GM21526 (cell line): ENCODE measurements at regions not wholly inside any gene's neighbourhood (a gene's known extent, or its start where the extent isn't known, plus 50 kb on each side); places are given as distances from the start of the nearest gene placed in this dataset.
"Not testable (repeated sequence)": the region's sequence is repeated elsewhere in the genome, so short reads cannot be mapped to it uniquely, and the experiment has no call there.

Source experiments
- ATAC-seq: cut with Tn5 transposase; IDR thresholded peaks from one replicate; pipeline ENCODE4 v1.9.1; 2021; ENCODE audit warnings: moderate library complexity; ENCODE audit not compliant: unreplicated experiment, low FRiP score

DNA sequence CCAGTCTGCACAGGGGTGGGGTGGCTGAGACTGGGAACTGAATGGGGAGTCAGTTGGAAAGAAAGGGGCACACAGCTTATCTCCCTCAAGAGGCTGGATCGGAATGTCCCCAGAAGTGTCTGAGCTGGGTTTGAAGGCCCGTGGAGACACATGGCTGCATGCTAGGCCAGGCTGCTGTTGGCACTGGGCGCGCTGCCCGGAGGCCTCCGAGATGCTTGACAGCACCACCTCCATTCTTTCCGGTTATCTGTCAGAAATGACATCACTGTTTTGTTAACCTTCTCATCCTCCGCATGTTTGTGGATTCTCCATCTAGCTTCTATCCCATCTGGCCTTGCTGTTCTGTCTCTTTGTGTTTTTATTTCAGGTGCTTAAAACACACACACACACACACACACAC lies 85.5 kb downstream of the APIP start:
- no peak for ATAC-seq

DNA sequence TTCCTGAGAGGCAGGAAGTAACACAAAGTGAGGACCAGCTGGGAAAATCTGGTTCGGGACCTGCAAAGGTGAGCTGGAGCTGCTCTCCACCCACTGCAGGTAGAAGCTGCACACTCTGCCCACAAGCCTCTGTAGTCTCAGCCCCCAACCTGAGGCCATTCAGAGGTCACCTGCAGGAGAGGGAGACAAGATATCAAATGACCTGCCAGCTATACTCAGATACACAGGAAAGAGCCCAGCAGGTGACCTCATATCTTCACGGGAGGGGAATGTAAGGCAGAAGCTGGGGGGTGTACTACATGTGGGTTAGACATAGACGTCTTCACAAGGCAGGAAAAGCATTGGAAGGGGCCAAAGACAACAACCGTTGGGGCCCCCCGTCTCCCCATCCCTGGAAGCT lies 86.1 kb downstream of the APIP start:
- ATAC-seq: no peak

GRCh38 chr11:34827228-34827627 lies 89.0 kb downstream of the APIP start:
- ATAC-seq: peak; percentile 59

DNA sequence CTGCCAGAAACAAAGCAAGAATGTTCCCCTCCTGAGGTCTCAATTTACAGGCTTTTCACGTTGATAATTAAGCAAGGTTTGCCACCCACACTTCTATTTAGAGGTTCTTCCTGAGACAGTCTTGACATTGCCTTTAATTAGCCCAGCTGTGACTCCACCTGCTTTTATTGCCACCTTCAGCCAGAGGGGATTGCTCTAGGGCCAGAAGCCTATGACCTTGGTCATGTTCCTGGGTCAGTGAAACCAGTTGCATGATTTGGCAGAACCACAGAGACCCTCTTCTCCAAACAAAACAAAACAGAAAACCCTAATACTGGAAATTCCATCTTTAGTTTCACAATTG lies 89.8 kb downstream of the APIP start:
- ATAC-seq: no peak

GRCh38 chr11:34825670-34826383 lies 90.4 kb downstream of the APIP start:
- no peak for ATAC-seq

- ATAC-seq: no peak
Observed at GRCh38 chr11:34825315-34825669, 90.9 kb downstream of the APIP start.

DNA sequence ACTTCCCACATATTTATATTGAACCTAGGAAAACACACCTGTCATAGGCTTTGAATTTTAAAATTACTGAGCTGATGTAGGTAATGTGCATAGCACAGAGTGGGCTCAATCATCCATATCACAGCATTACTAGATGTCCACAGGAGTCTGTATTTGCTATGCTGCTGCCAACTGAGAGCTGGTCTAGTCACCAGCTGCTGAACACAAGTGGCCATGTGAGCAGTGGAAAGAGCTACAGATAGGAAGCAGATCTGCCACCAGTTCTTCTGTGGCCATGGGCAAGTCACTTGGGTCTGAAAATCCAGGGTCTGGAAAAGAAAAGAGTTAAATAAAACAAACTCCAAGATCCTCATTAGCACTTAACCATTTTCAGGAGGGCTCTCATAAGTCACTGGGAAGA lies 91.8 kb downstream of the APIP start:
- ATAC-seq: no peak

GRCh38 chr11:34823639-34824038 lies 92.5 kb downstream of the APIP start:
- no peak for ATAC-seq

DNA sequence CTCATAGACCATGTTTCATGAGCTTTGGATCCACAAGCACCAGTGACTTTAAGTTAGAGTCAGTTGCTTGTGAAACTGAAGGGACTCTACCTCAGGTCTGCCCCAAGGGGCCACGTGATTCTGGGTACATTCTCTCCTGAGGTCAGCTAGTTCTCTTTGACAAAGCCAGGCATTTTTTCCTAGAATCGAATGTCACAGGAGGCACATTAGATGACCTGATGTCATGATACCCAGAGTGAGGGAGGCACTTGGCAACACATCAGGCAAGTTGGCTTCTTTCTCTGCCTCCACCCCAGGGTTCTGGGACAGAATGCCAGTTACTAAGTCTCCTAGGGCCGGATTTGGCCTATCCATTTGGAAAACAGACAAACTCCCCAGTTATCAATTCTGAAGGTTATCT lies 93.0 kb downstream of the APIP start:
- no peak for ATAC-seq

DNA sequence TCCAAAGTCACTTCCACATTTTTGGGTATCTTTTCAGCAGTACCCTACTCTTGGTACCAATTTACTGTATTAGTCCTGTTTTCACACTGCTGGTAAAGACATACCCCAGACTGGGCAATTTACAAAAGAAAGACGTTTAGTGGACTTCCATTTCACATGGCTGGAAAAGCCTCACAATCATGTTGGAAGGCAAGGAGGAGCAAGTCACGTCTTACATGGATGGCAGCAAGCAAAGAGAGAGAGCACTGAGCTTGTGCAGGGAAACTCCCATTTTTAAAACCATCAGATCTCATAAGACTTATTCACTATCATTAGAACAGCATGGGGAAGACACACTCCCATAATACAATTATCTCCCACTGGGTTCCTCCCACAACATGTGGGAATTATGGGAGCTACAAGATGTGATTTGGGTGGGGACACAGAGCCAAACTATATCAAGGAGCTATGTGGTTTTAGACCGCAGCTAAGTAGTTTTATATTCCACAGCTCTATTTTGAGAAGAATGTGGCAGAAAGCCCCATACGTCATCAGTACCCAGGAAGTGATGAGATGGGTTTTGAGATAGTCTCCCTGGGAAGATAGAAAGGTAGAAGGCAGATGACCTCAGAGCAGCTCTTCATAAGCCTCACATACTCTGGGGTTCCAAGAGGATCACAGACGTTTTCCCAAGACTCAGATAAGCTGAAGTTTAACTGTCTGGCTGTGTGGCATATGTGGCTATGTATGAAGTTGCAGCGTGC lies 96.3 kb downstream of the APIP start:
- ATAC-seq: no peak

GRCh38 chr11:34817812-34818211 lies 98.4 kb downstream of the APIP start:
- not testable (repeated sequence) for ATAC-seq

DNA sequence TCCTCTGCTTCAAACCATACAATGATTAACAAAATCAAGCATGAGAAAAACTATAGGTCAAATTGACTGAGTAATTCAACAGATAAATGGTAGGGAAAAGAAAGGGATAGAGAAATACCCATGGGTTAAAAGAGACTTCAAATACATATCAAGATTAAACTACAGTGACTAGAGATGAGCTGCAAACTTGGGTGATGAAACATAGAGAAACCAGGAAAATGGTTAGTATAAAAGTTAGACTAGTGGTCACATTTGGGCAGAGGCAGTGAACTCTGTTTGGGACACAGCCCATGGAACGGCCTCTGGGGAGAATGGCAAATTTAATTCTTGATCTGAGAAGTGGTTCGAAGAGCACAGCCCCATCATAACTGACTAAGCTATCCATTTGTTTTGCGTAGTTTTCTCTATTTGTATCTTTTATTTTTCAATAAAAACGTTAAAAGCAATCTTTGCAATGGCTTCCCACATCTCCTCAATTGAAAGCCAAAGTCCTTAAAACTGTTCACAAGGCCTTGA lies 99.4 kb downstream of the APIP start:
- ATAC-seq: no peak

DNA sequence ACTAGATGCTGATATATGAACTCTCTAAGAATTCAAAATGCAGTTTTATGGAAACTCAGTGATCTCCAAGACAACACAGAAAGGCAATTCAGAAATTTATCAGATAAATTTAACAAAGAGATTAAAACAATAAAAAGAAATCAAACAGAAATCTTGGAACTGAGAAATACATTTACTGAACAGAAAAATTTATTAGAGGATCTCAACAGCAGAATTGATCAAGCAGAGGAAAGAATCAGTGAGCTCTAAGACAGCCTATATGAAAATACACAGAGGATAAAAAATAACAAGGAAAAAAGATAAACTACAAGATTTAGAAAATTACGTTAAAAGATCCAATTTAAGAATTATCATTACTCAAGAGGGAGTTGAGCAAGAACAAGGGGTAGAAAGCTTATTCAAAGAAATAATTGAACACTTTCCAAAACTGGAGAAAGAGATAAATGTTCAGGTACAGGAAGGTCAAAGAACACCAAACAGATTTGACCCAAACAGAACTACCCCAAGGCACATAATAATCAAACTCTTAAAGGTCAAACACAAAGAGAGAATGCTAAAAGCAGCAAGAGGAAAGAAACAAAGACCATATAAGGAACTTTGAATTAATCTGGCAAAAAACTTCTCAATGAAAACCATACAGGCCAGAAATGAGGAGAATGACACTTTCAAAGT lies 103.1 kb downstream of the APIP start:
- no peak for ATAC-seq

GRCh38 chr11:34811858-34812257 lies 104.3 kb downstream of the APIP start:
- ATAC-seq: no peak

- no peak for ATAC-seq
Observed at GRCh38 chr11:34810107-34810562, 106.0 kb downstream of the APIP start.

DNA sequence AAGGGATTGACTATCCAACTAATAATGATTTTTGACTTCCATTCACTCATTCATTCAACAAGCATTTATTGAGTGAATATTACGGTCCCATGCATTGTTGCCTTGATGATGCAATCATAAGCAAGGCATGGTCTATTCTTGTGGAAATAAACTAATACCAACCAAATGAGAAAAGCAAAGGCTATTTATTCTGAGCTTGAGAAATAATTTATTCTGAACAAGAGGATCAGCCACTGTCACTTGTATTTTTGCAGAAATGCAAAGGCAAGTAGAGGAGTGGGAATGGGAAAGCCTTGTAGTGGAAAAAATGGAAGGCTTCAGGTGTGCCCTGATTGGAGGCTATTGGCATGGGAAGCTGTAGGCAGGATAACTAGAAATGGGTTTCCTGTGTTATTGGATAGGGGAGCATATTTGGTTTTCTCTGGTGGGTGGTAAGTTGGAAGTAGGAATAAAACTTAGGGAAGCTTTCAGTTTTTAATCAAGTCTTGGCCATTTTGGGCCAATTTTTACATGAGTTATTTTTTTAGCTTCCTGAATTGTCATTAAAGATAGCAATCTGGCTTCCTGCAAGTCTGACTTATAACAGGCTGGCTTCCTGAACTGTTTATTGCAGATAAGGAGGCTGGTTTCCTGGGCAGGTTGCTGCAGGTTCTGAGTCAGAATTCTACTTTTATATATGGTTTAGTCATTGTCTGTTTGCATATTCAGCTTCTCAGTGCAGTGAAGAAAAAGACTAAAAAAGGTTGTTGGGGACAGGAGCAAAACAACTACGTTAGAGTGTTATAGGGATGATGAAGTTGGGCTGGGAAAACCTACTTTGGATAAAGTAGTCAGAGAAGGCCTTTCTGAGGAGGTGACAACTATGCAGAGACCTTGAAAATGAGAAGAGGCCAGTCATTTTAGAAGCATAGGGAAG lies 106.7 kb downstream of the APIP start:
- no peak for ATAC-seq

GRCh38 chr11:34806875-34807274 lies 109.3 kb downstream of the APIP start:
- ATAC-seq: no peak

GRCh38 chr11:34805937-34806336 lies 110.2 kb downstream of the APIP start:
- no peak for ATAC-seq

GRCh38 chr11:34799848-34800247 lies 116.3 kb downstream of the APIP start:
- no peak for ATAC-seq

GRCh38 chr11:34798985-34799384 lies 117.2 kb downstream of the APIP start:
- ATAC-seq: no peak
